Smooth muscle cell (in vitro differentiated cells): ENCODE measurements at regions not wholly inside any gene's neighbourhood (a gene's known extent, or its start where the extent isn't known, plus 50 kb on each side); places are given as distances from the start of the nearest gene placed in this dataset.

Source experiments
- DNase-seq: peaks from one replicate; lab custom pipeline; 2025; ENCODE audit not compliant: unreplicated experiment; lab: John Stamatoyannopoulos, UW
- H2AFZ ChIP-seq: fragments of 200-600 bp; sonication (generic); 2 replicates; pipeline ENCODE4 v1.6.0; 2016; ENCODE audit warnings: antibody characterized with exemption, low read depth, mild to moderate bottlenecking
- H3F3A ChIP-seq: fragments of 200-600 bp; sonication (generic); 2 replicates; pipeline ENCODE4 v1.6.0; 2017; ENCODE audit warnings: antibody characterized with exemption, low read depth
- H3K27ac ChIP-seq: fragments of 200-600 bp; sonication (generic); 2 replicates; pipeline ENCODE4 v1.5.1; 2016; ENCODE audit warnings: low read depth, mild to moderate bottlenecking
- H3K27me3 ChIP-seq: fragments of 200-600 bp; sonication (generic); 2 replicates; pipeline ENCODE4 v1.6.1; 2016; ENCODE audit warnings: low read depth, mild to moderate bottlenecking
- H3K36me3 ChIP-seq: fragments of 200-600 bp; sonication (generic); 2 replicates; pipeline ENCODE4 v1.5.1; 2016; ENCODE audit warnings: low read depth
- H3K4me1 ChIP-seq: fragments of 200-600 bp; sonication (generic); 2 replicates; pipeline ENCODE4 v1.5.1; 2016; ENCODE audit warnings: low read depth
- H3K4me2 ChIP-seq: fragments of 200-600 bp; sonication (generic); 2 replicates; pipeline ENCODE4 v1.6.0; 2016; ENCODE audit warnings: mild to moderate bottlenecking
- H3K4me3 ChIP-seq: fragments of 200-600 bp; sonication (generic); 2 replicates; pipeline ENCODE4 v1.5.1; 2016; ENCODE audit warnings: mild to moderate bottlenecking
- H3K79me2 ChIP-seq: fragments of 200-600 bp; sonication (generic); 2 replicates; pipeline ENCODE4 v1.6.0; 2016; ENCODE audit warnings: low read depth, mild to moderate bottlenecking
- H3K9ac ChIP-seq: fragments of 200-600 bp; sonication (generic); 2 replicates; pipeline ENCODE4 v1.6.0; 2016; ENCODE audit warnings: low read depth
- H3K9me3 ChIP-seq: fragments of 200-600 bp; sonication (generic); replicated peaks from 2 replicates; pipeline ENCODE4 v1.5.1; 2016; ENCODE audit warnings: low read depth
- H4K20me1 ChIP-seq: fragments of 200-600 bp; sonication (generic); 2 replicates; pipeline ENCODE4 v1.6.0; 2016; ENCODE audit warnings: low read depth
- WGBS: methylation state at CpG from one replicate; pipeline ENCODE4 v1.1.7; 2016; ENCODE audit warnings: low lambda C conversion rate; 5-methylcytosine and 5-hydroxymethylcytosine counted together
- TF ChIP-seq, protein P1 (sequence below): fragments of 200-600 bp; sonication (generic); IDR thresholded peaks from 2 replicates; pipeline ENCODE4 v1.5.1; 2017; ENCODE audit warnings: borderline replicate concordance, mild to moderate bottlenecking, antibody characterized with exemption; ENCODE audit not compliant: insufficient read depth, poor library complexity, severe bottlenecking

DNA sequence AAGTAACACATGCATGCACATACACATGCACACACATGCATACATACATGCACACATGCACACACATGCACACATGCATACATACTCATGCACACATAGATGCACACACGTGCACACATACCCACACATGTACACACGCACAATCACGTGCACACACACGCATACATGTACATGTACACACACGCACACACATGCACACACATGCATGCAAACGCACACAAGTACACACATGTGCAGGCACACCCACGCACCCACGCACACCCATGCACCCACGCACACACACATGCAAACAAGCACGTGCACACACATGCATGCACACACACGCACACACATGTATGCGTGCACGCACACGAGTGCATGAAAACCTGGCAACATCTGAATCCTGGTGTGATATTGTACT, 232.7 kb upstream of the CDH4 start:
- Histone ChIP-seq H3K36me3 (no peaks in the 10 kb centered on the region), H3K9me3 (no peaks in the 10 kb centered on the region), H3K4me1 (no peaks in the 10 kb centered on the region), H3K79me2 (no peaks in the 10 kb centered on the region), H3K4me3 (no peak overlapping the region), H3K4me2 (no peak overlapping the region), H4K20me1 (no peaks in the 10 kb centered on the region), H3K9ac (no peak overlapping the region), H3K27ac (no peak overlapping the region), H2AFZ (no peak overlapping the region), H3K27me3 (no peaks in the 10 kb centered on the region), H3F3A (no peaks in the 10 kb centered on the region)
- TF ChIP-seq, protein P1, sequence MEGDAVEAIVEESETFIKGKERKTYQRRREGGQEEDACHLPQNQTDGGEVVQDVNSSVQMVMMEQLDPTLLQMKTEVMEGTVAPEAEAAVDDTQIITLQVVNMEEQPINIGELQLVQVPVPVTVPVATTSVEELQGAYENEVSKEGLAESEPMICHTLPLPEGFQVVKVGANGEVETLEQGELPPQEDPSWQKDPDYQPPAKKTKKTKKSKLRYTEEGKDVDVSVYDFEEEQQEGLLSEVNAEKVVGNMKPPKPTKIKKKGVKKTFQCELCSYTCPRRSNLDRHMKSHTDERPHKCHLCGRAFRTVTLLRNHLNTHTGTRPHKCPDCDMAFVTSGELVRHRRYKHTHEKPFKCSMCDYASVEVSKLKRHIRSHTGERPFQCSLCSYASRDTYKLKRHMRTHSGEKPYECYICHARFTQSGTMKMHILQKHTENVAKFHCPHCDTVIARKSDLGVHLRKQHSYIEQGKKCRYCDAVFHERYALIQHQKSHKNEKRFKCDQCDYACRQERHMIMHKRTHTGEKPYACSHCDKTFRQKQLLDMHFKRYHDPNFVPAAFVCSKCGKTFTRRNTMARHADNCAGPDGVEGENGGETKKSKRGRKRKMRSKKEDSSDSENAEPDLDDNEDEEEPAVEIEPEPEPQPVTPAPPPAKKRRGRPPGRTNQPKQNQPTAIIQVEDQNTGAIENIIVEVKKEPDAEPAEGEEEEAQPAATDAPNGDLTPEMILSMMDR = no peak
- WGBS = 92% methylated on average over 14 of the region's 14 CpGs
- DNase-seq = no peak

DNA sequence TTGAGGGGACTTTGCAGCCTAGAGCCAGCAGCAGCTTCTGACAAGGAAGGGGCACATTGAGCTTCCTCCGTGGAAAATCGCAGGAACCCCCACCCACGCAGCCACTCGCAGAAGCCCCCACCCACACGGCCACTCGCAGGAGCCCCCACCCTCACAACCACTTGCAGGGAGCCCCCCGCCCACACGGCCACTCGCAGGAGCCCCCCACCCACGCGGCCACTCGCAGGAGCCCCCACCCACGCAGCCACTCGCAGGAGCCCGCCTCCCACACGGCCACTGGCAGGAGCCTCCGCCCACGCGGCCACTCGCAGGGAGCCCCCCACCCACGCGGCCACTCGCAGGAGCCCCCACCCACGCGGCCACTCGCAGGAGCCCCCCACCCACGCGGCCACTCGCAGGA, 228.4 kb upstream of the CDH4 start:
- TF ChIP-seq, protein P1 = no peak
- Histone ChIP-seq H3K36me3 (no peaks in the 10 kb centered on the region), H3K4me3 (no peak overlapping the region), H3F3A (no peaks in the 10 kb centered on the region), H3K79me2 (no peaks in the 10 kb centered on the region), H3K4me1 (no peaks in the 10 kb centered on the region), H2AFZ (no peak overlapping the region), H3K9ac (no peak overlapping the region), H3K27me3 (no peaks in the 10 kb centered on the region), H3K9me3 (no peaks in the 10 kb centered on the region), H3K4me2 (no peak overlapping the region), H3K27ac (no peak overlapping the region), H4K20me1 (no peaks in the 10 kb centered on the region)
- no CpG with 5 or more reads among the region's 29 CpGs for WGBS
- DNase-seq = no peak

DNA sequence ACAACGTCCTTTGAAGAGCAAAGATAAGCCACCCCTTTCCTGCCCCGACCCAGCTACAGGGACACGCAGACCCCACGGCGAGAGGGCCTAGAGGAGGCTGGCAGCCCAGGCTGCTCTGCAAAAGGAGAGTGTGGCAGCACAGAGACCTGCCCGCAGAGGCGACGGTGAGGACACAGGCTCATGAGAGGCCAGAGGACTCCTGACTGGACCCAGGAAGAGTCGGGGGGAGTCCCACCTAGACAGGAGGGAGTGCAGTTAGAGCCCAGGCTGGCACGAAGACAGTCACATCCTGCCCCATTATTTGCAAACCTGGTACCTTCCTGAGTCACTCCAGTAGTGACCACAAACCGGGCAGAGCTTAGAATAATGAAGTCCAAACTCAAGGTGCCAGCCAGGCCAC, 227.7 kb upstream of the CDH4 start:
- H4K20me1 ChIP-seq = no peaks in the 10 kb centered on the region
- H3K9me3 ChIP-seq = no peaks in the 10 kb centered on the region
- no peaks in the 10 kb centered on the region for H3K36me3 ChIP-seq
- WGBS = 89% methylated on average over 11 of the region's 11 CpGs
- H3K79me2 ChIP-seq = no peaks in the 10 kb centered on the region
- H3K27ac ChIP-seq = no peak overlapping the region
- H3K4me2 ChIP-seq = no peak overlapping the region
- DNase-seq = no peak
- H3F3A ChIP-seq = no peaks in the 10 kb centered on the region
- no peak overlapping the region for H2AFZ ChIP-seq
- TF ChIP-seq, protein P1 = no peak
- no peak overlapping the region for H3K9ac ChIP-seq
- H3K27me3 ChIP-seq = no peaks in the 10 kb centered on the region
- H3K4me1 ChIP-seq = no peaks in the 10 kb centered on the region
- H3K4me3 ChIP-seq = no peak overlapping the region

DNA sequence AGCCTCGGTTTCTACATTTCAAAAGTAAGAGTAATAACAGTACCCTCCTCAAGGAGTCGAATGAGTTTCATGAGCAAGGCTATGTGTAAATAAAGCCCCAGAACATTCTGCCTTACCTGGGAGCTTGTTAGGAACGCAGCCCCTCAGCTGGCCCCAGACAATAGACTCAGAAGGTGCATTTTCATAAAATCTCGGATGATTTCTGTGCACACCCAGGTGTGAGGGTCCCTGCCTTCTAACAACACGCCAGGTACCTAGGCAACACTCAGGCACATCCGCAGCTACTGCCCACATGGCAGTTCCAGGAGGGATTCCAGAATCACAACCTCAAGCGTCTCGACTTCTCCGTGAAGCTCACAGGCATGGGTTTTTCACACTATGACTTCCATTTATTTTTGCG, 226.5 kb upstream of the CDH4 start:
- H3K4me2 ChIP-seq = no peak overlapping the region
- no peak overlapping the region for H3K4me3 ChIP-seq
- no peaks in the 10 kb centered on the region for H3K9me3 ChIP-seq
- 86% methylated on average over 10 of the region's 10 CpGs for WGBS
- no peaks in the 10 kb centered on the region for H3K79me2 ChIP-seq
- no peaks in the 10 kb centered on the region for H3K4me1 ChIP-seq
- H3K9ac ChIP-seq = no peak overlapping the region
- H3F3A ChIP-seq = no peaks in the 10 kb centered on the region
- no peak overlapping the region for H2AFZ ChIP-seq
- H4K20me1 ChIP-seq = no peaks in the 10 kb centered on the region
- no peak overlapping the region for H3K27ac ChIP-seq
- TF ChIP-seq, protein P1 = no peak
- no peak for DNase-seq
- H3K36me3 ChIP-seq = no peaks in the 10 kb centered on the region
- no peaks in the 10 kb centered on the region for H3K27me3 ChIP-seq
